Kidney (tissue), 13 donors: ENCODE measurements at regions not wholly inside any gene's neighbourhood (a gene's known extent, or its start where the extent isn't known, plus 50 kb on each side); places are given as distances from the start of the nearest gene placed in this dataset.

ENCODE experiments used
- DNase-seq, 5 donors: peaks; one replicate each; pipeline ENCODE4 v3.0.0-alpha.2; 2013 to 2020
- FAIRE-seq: peaks from 2 replicates; lab custom pipeline; 2012; peaks lifted over from hg19 to GRCh38; lab: Jason Lieb, UNC
- H3K27ac ChIP-seq, 2 donors: one replicate each; pipeline ENCODE4 v1.7.0; 2013; ENCODE audit warnings: low read depth in 2 of 2, low read length in 2 of 2, inconsistent platforms in 1 of 2
- H3K27me3 ChIP-seq: one replicate; pipeline ENCODE4 v1.7.1; 2013; ENCODE audit warnings: low read length, inconsistent platforms; ENCODE audit not compliant: control insufficient read depth, insufficient read depth
- H3K36me3 ChIP-seq, 3 donors: one replicate each; pipeline versions ENCODE4 v1.7.0 to v1.7.1; 2013; ENCODE audit warnings: low read length in 3 of 3, control low read depth in 1 of 3, inconsistent platforms in 1 of 3; ENCODE audit not compliant: insufficient read depth in 3 of 3, control insufficient read depth in 2 of 3
- H3K4me1 ChIP-seq, 3 donors: one replicate each; pipeline versions ENCODE4 v1.7.0 to v1.7.1; 2013; ENCODE audit warnings: low read length in 3 of 3, inconsistent platforms in 1 of 3, low read depth in 1 of 3; ENCODE audit not compliant: control insufficient read depth in 2 of 3, insufficient read depth in 2 of 3
- H3K4me3 ChIP-seq, 3 donors: one replicate each; pipeline versions ENCODE4 v1.7.0 to v1.8.1; 2013; ENCODE audit warnings: low read length in 3 of 3, control low read depth in 1 of 3, inconsistent platforms in 1 of 3
- H3K9ac ChIP-seq, 3 donors: one replicate each; pipeline versions ENCODE4 v1.7.0 to v1.7.1; 2013; ENCODE audit warnings: low read length in 3 of 3, control low read depth in 1 of 3, inconsistent platforms in 1 of 3
- H3K9me3 ChIP-seq, 3 donors: one replicate each; pipeline versions ENCODE4 v1.7.0 to v1.7.1; 2013; ENCODE audit warnings: low read length in 3 of 3, control low read depth in 1 of 3, inconsistent platforms in 1 of 3; ENCODE audit not compliant: control insufficient read depth in 2 of 3, insufficient read depth in 1 of 3
- intact Hi-C: fragments of 100-400 bp; cut with DNase I; formaldehyde crosslinking; loops from one replicate; pipeline ENCODE4 v1.11.1; 2022
- TF ChIP-seq, protein P1 (sequence below): IDR thresholded peaks from 3 replicates; pipeline ENCODE4 v1.5.1; 2012; ENCODE audit warnings: mild to moderate bottlenecking, moderate library complexity, borderline replicate concordance; ENCODE audit not compliant: insufficient read depth; ENCODE audit errors: extremely low read depth
- donor health status: control.
- donor health status: control.
- donor health status: control.
- donor health status: control.
- donor health status: control.
- donor health status: DM: yes; HTN: yes; CAD: no.
- donor health status: Normal renal cell carcinoma (clear cell type).

DNA sequence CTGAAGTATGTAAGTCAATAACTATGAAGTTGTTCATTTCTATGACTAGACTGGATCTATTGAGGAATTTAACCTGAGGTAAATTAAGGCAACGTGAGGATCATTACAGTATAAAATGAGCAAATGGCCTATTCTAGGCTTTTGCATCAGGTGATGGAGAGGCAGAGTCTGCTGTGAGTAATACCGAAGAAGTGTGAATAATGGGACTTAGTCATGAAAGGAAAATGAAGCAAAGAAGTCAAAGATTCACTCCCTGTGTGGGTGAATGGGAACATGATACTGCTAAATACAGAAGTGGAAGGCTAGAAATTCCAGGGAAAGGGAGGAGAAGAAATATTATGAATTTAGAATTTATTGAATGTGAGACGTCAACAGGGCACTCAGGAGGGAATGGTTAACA lies 774.1 kb downstream of the LIG4 start:
- Histone ChIP-seq H3K27ac (no peak overlapping the region), H3K36me3 (no peaks in the 10 kb centered on the region), H3K4me3 (no peak overlapping the region), H3K9ac (no peak overlapping the region), H3K9me3 (no peaks in the 10 kb centered on the region), H3K4me1 (no peaks in the 10 kb centered on the region), H3K27me3 (no peaks in the 10 kb centered on the region)
- DNase-seq (no peak), FAIRE-seq (no peak)
- intact Hi-C loops: no loop called here
- TF ChIP-seq, protein P1, sequence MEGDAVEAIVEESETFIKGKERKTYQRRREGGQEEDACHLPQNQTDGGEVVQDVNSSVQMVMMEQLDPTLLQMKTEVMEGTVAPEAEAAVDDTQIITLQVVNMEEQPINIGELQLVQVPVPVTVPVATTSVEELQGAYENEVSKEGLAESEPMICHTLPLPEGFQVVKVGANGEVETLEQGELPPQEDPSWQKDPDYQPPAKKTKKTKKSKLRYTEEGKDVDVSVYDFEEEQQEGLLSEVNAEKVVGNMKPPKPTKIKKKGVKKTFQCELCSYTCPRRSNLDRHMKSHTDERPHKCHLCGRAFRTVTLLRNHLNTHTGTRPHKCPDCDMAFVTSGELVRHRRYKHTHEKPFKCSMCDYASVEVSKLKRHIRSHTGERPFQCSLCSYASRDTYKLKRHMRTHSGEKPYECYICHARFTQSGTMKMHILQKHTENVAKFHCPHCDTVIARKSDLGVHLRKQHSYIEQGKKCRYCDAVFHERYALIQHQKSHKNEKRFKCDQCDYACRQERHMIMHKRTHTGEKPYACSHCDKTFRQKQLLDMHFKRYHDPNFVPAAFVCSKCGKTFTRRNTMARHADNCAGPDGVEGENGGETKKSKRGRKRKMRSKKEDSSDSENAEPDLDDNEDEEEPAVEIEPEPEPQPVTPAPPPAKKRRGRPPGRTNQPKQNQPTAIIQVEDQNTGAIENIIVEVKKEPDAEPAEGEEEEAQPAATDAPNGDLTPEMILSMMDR: no peak

DNA sequence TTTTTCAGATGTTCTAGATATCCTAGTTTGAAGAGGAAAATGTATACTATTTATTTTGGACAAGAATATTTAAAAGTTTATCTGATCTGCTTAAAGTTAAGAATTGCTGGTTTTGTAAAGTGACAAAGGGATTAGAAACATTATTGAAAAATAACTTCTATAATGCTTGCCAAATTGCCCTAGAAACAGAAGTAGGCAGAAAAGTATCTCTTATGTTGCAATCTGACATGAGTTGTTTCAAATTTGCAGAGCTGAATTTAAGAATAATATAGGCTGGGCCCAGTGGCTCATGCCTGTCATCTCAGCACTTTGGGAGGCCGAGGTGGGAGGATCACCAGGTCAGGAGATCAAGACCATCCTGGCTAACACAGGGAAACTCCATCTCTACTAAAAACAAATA lies 777.1 kb downstream of the LIG4 start:
- H3K9me3 ChIP-seq: no peaks in the 10 kb centered on the region
- FAIRE-seq: no peak

DNA sequence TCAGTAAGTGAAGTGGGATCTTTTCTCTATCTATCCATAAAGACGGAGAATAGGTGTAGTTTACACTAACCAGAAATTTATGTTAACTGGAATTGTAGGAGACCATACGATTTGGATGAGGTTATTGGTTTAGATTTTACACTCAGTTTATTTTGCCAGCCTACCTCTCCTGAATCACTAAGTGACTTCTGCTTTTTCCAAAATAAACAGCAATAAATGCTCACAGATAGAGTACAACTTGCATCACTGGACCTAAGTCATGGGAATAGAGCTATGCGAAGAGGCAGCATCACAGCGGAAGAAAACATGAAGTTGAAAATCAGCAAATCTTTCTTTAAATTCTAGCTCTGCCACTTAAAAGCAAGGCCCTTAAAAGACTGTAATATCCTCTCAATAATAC lies 781.0 kb downstream of the LIG4 start:
- Histone ChIP-seq H3K4me1 (no peaks in the 10 kb centered on the region), H3K36me3 (no peaks in the 10 kb centered on the region), H3K27me3 (no peaks in the 10 kb centered on the region), H3K27ac (no peak overlapping the region), H3K9ac (no peak overlapping the region), H3K4me3 (no peak overlapping the region), H3K9me3 (no peaks in the 10 kb centered on the region)
- TF ChIP-seq, protein P1: no peak
- DNase-seq (no peak), FAIRE-seq (no peak)
- intact Hi-C loops: no loop called here

More for the DNA sequence above, 777.1 kb downstream of the LIG4 start:
- intact Hi-C loops: no loop called here
- Histone ChIP-seq H3K27me3 (no peaks in the 10 kb centered on the region), H3K9ac (no peak overlapping the region), H3K27ac (no peak overlapping the region), H3K4me3 (no peak overlapping the region), H3K36me3 (no peaks in the 10 kb centered on the region), H3K4me1 (no peaks in the 10 kb centered on the region)
- TF ChIP-seq, protein P1: no peak
- DNase-seq: no peak

DNA sequence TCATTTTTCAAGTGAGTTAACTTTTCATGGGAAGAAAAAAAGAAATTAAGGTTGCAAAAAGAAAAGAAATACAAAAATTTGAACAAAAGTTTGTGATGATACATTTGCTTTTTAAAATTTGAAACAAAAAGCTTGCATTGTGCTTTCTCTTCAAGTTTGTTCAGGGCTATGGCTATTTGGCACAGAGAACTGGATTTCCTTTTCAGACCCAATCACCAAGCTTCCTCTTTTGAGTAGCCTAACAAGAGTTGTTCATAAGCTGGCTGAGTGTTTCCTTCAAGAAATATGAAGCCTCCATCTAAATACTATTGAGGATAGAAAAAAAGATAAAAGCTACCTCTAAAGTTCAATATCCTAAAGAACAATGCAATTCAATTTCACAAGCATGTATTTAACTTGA lies 787.8 kb downstream of the LIG4 start:
- H3K27me3 ChIP-seq: no peaks in the 10 kb centered on the region
- H3K4me3 ChIP-seq: no peak overlapping the region
- no peaks in the 10 kb centered on the region for H3K4me1 ChIP-seq
- no peaks in the 10 kb centered on the region for H3K36me3 ChIP-seq
- DNase-seq: no peak
- H3K27ac ChIP-seq: no peak overlapping the region
- no peak overlapping the region for H3K9ac ChIP-seq
- intact Hi-C loops: no loop called here
- TF ChIP-seq, protein P1: no peak
- no peak for FAIRE-seq
- H3K9me3 ChIP-seq: no peaks in the 10 kb centered on the region
